GM10248 (cell line): ENCODE measurements at regions not wholly inside any gene's neighbourhood (a gene's known extent, or its start where the extent isn't known, plus 50 kb on each side); places are given as distances from the start of the nearest gene placed in this dataset.
A peak's percentile ranks its signal among the peaks of the same experiment; 100 is the strongest.

Source experiments
- CTCF ChIA-PET: fragments of 300-600 bp; sonication (Branson Sonifier 250); formaldehyde crosslinking; extraction: SDS; loops from one replicate; lab custom pipeline; 2021; ENCODE audit warnings: antibody characterized with exemption; lab: Yijun Ruan, JAX
- POLR2A ChIA-PET: fragments of 350-650 bp; sonication (Branson Sonifier 250); formaldehyde crosslinking; extraction: SDS; loops from one replicate; lab custom pipeline; 2020; ENCODE audit warnings: antibody characterized with exemption; lab: Yijun Ruan, JAX
- DNase-seq: peaks from one replicate; pipeline ENCODE4 v3.0.0; 2012; ENCODE audit errors: extremely low spot score
- TF ChIP-seq, protein P1 (sequence below): IDR thresholded peaks from 2 replicates; pipeline ENCODE4 v1.5.1; 2012; ENCODE audit warnings: mild to moderate bottlenecking, low read depth; ENCODE audit errors: extremely low read depth, missing control alignments, control extremely low read depth

DNA sequence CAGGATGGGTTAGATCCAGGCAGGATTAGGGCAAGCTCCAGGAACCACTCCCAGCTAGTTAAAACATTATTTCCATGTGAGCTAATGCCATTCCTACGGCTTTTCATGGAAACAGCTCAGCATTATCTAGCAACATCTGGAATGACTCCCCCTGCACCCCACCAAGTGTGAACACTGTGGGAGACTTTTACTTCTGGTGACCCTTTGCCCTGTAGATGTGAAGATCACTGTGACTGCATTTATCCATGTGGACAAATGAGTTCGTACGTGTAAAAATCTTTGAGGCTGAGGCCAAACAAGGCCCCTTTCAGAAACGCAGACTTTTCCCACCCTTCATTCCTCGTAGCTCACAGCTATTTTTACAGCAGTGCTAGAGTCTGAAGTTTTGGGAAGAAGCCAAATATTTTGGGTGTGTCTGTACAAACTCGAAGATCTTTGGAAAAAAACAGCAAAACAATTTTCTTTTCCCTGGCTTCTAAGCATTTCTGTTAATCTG is 221.8 kb upstream of the SOX4 start:
- ChIA-PET CTCF (no interaction called here), POLR2A (no interaction called here)
- TF ChIP-seq, protein P1, sequence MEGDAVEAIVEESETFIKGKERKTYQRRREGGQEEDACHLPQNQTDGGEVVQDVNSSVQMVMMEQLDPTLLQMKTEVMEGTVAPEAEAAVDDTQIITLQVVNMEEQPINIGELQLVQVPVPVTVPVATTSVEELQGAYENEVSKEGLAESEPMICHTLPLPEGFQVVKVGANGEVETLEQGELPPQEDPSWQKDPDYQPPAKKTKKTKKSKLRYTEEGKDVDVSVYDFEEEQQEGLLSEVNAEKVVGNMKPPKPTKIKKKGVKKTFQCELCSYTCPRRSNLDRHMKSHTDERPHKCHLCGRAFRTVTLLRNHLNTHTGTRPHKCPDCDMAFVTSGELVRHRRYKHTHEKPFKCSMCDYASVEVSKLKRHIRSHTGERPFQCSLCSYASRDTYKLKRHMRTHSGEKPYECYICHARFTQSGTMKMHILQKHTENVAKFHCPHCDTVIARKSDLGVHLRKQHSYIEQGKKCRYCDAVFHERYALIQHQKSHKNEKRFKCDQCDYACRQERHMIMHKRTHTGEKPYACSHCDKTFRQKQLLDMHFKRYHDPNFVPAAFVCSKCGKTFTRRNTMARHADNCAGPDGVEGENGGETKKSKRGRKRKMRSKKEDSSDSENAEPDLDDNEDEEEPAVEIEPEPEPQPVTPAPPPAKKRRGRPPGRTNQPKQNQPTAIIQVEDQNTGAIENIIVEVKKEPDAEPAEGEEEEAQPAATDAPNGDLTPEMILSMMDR = no peak
- no peak for DNase-seq

DNA sequence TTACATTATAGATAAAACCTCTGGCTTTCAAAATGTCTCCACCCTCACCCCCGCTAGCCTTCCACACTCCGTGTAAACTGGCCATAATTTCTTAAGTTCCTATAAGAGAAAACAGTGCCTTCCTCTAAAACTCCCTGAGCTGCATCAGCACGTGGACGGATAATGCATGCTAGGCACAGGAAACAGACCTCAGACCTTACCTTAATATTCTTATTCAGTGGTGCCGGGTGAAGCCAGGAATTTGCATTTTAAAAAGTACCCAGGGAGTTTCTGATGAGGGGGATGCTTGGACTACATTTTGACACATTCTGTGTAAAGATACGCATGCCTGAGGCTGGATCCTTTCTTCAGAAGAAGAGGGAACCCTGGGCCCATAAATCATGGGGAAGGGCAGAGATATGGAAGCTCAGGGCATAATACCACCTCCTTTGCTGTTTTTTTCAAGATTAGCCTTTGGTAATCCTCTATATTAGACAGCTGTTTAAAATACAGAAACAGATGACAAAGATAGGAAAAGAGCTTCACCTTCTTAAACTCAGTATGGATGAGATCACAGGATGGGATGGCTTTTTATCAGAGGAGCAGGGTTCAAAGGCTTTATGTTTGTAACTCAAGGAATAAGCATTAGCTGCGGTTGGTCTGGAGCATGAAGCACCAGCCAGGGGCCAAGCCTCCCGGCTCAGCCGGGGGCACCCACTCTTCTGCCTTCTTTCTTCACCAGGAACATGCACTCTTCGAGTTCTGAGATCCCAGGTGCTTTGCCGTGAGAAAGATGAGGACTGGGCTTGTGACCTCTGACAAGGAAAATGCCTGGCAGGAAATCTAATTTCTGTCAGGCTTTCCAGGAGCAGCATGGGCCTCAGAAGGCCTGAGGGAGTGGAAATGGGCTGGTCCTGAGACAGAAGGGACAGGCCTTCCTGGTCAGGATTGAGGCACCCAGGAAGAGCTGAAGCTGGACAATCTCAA is 218.1 kb upstream of the SOX4 start:
- ChIA-PET CTCF (interaction anchor here (0.7 kb wide), 1 partner anchor 9 kb away, joined by 3 read pairs; no protein-coding TSS in a partner anchor), POLR2A (no interaction called here)
- TF ChIP-seq, protein P1 = no peak
- DNase-seq = peak; percentile 18

DNA sequence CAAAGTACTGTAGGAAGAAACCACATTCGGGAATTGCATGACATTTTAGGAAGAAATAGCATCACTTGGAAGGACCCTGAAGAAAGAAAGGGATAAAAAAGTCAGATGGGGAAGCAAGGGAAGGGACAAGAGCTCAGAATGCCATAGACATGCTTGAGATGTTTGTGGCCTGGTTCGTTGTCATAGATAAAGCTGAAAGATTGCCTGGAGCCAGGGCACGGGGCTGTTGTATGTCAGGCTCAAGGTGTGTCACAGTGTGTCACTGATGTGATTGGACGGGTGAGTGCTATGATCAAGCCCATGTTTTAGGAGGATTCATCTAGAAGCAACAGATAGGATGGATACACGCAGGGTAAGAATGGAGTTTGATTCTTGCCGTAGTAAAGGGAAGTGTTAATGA is 216.2 kb upstream of the SOX4 start:
- POLR2A ChIA-PET = interaction anchor here (0.5 kb wide), 1 partner anchor 93 kb away, joined by 3 read pairs; no protein-coding TSS in a partner anchor
- TF ChIP-seq, protein P1 = no peak
- CTCF ChIA-PET = interaction anchor here (1.2 kb wide), 1 partner anchor 33 kb away, joined by 3 read pairs; no protein-coding TSS in a partner anchor
- DNase-seq = no peak

DNA sequence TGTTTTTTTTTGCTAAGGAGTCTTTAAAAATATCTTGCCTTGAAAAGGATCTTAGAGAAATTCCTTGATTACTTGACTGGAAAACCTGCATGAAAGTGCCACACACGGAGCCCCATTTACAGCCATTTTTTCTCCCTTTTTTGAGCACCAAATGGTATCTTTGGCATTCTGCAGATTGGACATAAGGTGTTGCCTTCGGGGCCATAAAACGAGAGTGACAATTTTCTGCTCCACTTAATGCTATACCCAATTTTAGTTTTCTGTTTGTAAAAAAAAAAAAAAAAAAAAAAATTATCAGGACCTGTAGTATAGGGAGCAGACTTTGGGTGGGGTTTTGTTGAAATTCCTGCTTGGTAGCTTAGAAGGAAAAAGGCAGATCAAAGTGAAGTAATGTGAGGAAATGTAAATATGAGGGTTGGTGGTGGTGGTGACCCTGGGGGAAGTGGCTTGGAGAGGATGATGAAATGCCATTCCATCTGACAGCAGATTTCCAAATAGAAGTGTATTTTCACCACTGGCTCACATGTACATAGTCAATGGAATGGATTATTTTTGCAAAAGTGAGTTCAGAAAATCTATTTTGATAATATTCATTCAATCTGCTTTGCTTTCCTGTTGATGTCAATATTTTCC is 212.1 kb upstream of the SOX4 start:
- DNase-seq = no peak
- ChIA-PET POLR2A (no interaction called here), CTCF (no interaction called here)
- TF ChIP-seq, protein P1 = no peak

DNA sequence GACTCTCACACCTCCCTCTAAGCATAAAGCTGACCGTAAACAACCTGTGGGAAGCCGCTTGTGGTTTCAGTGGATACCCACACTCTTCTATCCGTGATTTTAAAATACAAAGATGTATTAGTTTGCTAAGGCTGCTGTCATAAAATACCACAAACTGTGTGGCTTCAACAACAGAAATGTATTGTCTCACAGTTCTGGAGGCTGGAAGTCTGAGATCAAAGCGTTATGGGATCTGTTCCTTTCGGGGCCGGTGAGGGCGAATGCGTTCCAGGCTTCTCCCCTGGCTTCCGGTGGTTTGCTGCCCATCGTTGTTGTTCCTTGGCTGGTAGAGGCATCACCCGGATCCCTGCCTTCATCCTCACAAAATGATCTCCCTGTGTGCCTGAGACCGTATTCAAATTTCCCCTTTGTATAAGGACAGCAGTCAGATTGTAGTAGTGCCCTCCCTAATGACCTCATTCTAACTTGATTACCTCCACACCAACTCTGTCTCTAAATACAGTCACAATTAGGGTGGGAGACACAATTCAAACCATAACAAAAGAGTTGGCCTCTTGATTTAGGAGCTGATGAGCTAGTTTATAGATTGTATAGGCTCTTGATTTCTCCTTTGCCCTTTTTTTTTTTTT is 210.6 kb upstream of the SOX4 start:
- ChIA-PET CTCF (interaction anchor here (1.1 to 1.5 kb wide), 2 partner anchors 9 to 124 kb away, joined by 3 to 4 read pairs; no protein-coding TSS in a partner anchor), POLR2A (interaction anchor here (0.6 kb wide), 1 partner anchor 12 kb away, joined by 3 read pairs; no protein-coding TSS in a partner anchor)
- DNase-seq = no peak
- TF ChIP-seq, protein P1 = no peak
